SK-N-SH (cell line): ENCODE measurements at regions not wholly inside any gene's neighbourhood (a gene's known extent, or its start where the extent isn't known, plus 50 kb on each side); places are given as distances from the start of the nearest gene placed in this dataset.

Source experiments
- CTCF ChIA-PET: fragments of 300-600, 350-600 bp; formaldehyde crosslinking; extraction: SDS; loops from one replicate; lab custom pipeline; 2021; lab: Yijun Ruan, JAX
- POLR2A ChIA-PET: fragments of 350-600 bp; sonication (Branson Sonifier 250); formaldehyde crosslinking; extraction: SDS; loops from one replicate; lab custom pipeline; 2020; ENCODE audit warnings: antibody characterized with exemption, inconsistent platforms; lab: Yijun Ruan, JAX
- DNase-seq: peaks from one replicate; pipeline ENCODE4 v3.0.0; 2012
- H2AFZ ChIP-seq: fragments of 200-600 bp; sonication (generic); 2 replicates; pipeline ENCODE4 v1.8.1; 2016; ENCODE audit warnings: antibody characterized with exemption, mild to moderate bottlenecking, low read depth
- H3F3A ChIP-seq: fragments of 200-600 bp; sonication (generic); replicated peaks from 2 replicates; pipeline ENCODE3; 2016; ENCODE audit warnings: antibody characterized with exemption, mild to moderate bottlenecking; ENCODE audit not compliant: insufficient read depth
- H3K27ac ChIP-seq, 2 experiments: fragments of 200-500 bp in 1 of 2; fragments of 200-600 bp in 1 of 2; sonication (Bioruptor generic) in 1 of 2; sonication (generic), shearing (Covaris generic) in 1 of 2; 2 replicates each; pipeline versions ENCODE4 v1.5.1 to v1.6.1; 2014 to 2016; ENCODE audit warnings: low read depth in 2 of 2, inconsistent platforms in 1 of 2, low read length in 1 of 2, mild to moderate bottlenecking in 1 of 2, mixed read lengths in 1 of 2
- H3K27me3 ChIP-seq: fragments of 200-600 bp; sonication (generic), shearing (Covaris generic); 2 replicates; pipeline ENCODE4 v1.6.1; 2016; ENCODE audit warnings: mixed run types; ENCODE audit not compliant: insufficient read depth
- H3K36me3 ChIP-seq, 2 experiments: fragments of 200-500 bp in 1 of 2; fragments of 200-600 bp in 1 of 2; sonication (Bioruptor generic) in 1 of 2; sonication (generic) in 1 of 2; replicated peaks in 1 of 2; 2 replicates each; pipeline versions ENCODE3 to v1.5.1; 2014 to 2016; ENCODE audit warnings: low read length in 1 of 2, mild to moderate bottlenecking in 1 of 2; ENCODE audit not compliant: insufficient read depth in 2 of 2, control insufficient read depth in 1 of 2
- H3K4me1 ChIP-seq, 2 experiments: fragments of 200-500 bp in 1 of 2; fragments of 200-600 bp in 1 of 2; sonication (Bioruptor generic) in 1 of 2; sonication (generic), shearing (Covaris generic) in 1 of 2; 2 replicates each; pipeline versions ENCODE4 v1.5.1 to v1.6.1; 2014 to 2016; ENCODE audit warnings: low read depth in 1 of 2, low read length in 1 of 2, mixed run types in 1 of 2; ENCODE audit not compliant: insufficient read depth in 2 of 2, control insufficient read depth in 1 of 2
- H3K4me2 ChIP-seq: fragments of 200-600 bp; sonication (generic), shearing (Covaris generic); 2 replicates; pipeline ENCODE4 v1.6.1; 2017; ENCODE audit warnings: mixed run types
- H3K4me3 ChIP-seq, 2 experiments: fragments of 200-500 bp in 1 of 2; fragments of 200-600 bp in 1 of 2; sonication (Bioruptor generic) in 1 of 2; sonication (generic), shearing (Covaris generic) in 1 of 2; 2 replicates each; pipeline versions ENCODE4 v1.5.1 to v1.8.1; 2014 to 2016; ENCODE audit warnings: low read depth in 2 of 2, inconsistent platforms in 1 of 2, low read length in 1 of 2, mild to moderate bottlenecking in 1 of 2, mixed read lengths in 1 of 2, moderate library complexity in 1 of 2
- H3K79me2 ChIP-seq: fragments of 200-600 bp; sonication (generic); 2 replicates; pipeline ENCODE4 v1.8.1; 2017; ENCODE audit warnings: mild to moderate bottlenecking; ENCODE audit not compliant: insufficient read depth
- H3K9ac ChIP-seq: fragments of 200-600 bp; sonication (generic); 2 replicates; pipeline ENCODE4 v1.6.1; 2017; ENCODE audit warnings: mixed run types
- H3K9me2 ChIP-seq: fragments of 200-600 bp; sonication (generic); 2 replicates; pipeline ENCODE4 v1.6.1; 2017; ENCODE audit warnings: mixed run types
- H3K9me3 ChIP-seq: fragments of 200-600 bp; sonication (generic); 2 replicates; pipeline ENCODE4 v1.6.1; 2017; ENCODE audit warnings: mixed run types, mild to moderate bottlenecking, moderate library complexity
- H4K20me1 ChIP-seq: fragments of 200-600 bp; sonication (generic); 2 replicates; pipeline ENCODE4 v1.6.1; 2017; ENCODE audit warnings: mild to moderate bottlenecking, mixed run types; ENCODE audit not compliant: insufficient read depth
- ELF1 ChIP-seq: IDR thresholded peaks from 2 replicates; pipeline ENCODE4 v1.4.0; 2012
- GABPA ChIP-seq: IDR thresholded peaks from 2 replicates; pipeline ENCODE4 v1.4.0; 2012; ENCODE audit warnings: low read depth, mild to moderate bottlenecking
- JUND ChIP-seq: IDR thresholded peaks from 2 replicates; pipeline ENCODE4 v1.4.0; 2012
- NRF1 ChIP-seq: IDR thresholded peaks from 2 replicates; pipeline ENCODE4 v1.6.1; 2012; ENCODE audit warnings: low read depth, mild to moderate bottlenecking, low read length
- ZBTB33 ChIP-seq: IDR thresholded peaks from 2 replicates; pipeline ENCODE4 v1.4.0; 2012; ENCODE audit warnings: low read depth, borderline replicate concordance
- TF ChIP-seq, protein P1 (sequence below): fragments of 200-600 bp; sonication (generic); IDR thresholded peaks from 2 replicates; pipeline ENCODE4 v1.6.1; 2017; ENCODE audit warnings: antibody characterized with exemption, mild to moderate bottlenecking, moderate library complexity
- TF ChIP-seq, protein P2 (sequence below): IDR thresholded peaks from 2 replicates; pipeline ENCODE4 v1.6.1; 2012; ENCODE audit warnings: mild to moderate bottlenecking, low read depth, low read length, moderate library complexity

GRCh38 chr7:18308938-18309337 lies 186.6 kb upstream of the HDAC9 start (continued):
- TF ChIP-seq ZBTB33 (no peak), JUND (no peak)
- TF ChIP-seq, protein P1, sequence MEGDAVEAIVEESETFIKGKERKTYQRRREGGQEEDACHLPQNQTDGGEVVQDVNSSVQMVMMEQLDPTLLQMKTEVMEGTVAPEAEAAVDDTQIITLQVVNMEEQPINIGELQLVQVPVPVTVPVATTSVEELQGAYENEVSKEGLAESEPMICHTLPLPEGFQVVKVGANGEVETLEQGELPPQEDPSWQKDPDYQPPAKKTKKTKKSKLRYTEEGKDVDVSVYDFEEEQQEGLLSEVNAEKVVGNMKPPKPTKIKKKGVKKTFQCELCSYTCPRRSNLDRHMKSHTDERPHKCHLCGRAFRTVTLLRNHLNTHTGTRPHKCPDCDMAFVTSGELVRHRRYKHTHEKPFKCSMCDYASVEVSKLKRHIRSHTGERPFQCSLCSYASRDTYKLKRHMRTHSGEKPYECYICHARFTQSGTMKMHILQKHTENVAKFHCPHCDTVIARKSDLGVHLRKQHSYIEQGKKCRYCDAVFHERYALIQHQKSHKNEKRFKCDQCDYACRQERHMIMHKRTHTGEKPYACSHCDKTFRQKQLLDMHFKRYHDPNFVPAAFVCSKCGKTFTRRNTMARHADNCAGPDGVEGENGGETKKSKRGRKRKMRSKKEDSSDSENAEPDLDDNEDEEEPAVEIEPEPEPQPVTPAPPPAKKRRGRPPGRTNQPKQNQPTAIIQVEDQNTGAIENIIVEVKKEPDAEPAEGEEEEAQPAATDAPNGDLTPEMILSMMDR = no peak

GRCh38 chr7:18312482-18312881 lies 183.1 kb upstream of the HDAC9 start:
- no peaks in the 10 kb centered on the region for H4K20me1 ChIP-seq
- no peaks in the 10 kb centered on the region; a peak in 1 of 4 replicates for H3K4me1 ChIP-seq
- no peaks in the 10 kb centered on the region for H3K9me2 ChIP-seq
- no peak overlapping the region for H3K27ac ChIP-seq
- TF ChIP-seq NRF1 = no peak
- no peak for TF ChIP-seq ELF1
- TF ChIP-seq, all 33 proteins: peak for 0
- DNase-seq = no peak
- POLR2A ChIA-PET = no interaction called here
- Histone ChIP-seq H3F3A (no peaks in the 10 kb centered on the region), H3K9me3 (no peaks in the 10 kb centered on the region), H3K9ac (no peak overlapping the region), H3K4me3 (no peak overlapping the region), H2AFZ (no peak overlapping the region), H3K79me2 (no peaks in the 10 kb centered on the region), H3K4me2 (no peak overlapping the region), H3K36me3 (no peaks in the 10 kb centered on the region), H3K27me3 (peaks cover 23% of the 10 kb centered on the region)
- CTCF ChIA-PET = interaction anchor here (1.0 to 1.4 kb wide), 5 partner anchors 10 to 543 kb away, joined by 3 to 5 read pairs (median 4); no protein-coding TSS in a partner anchor

DNA sequence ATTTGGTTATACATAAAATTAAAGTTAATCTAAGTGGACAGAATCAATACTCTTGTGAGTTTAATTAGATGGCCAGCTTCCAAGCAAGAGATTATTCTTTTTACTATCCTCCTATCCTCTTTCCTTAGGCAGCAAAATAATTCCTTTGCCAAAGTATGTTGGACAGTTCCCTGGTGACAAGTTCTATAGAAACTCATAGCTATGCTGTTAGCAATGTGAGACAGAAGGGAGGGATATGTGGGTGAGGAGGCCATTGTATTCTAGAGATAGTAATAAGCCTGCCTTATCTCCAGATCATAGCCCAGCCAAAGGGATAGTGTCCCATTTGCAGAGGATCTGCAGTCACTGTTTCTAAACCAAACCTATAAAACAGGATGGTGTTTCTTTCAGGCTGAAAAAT lies 181.6 kb upstream of the HDAC9 start:
- no peak overlapping the region for H3K4me3 ChIP-seq
- CTCF ChIA-PET = interaction anchor here (1.3 kb wide), 1 partner anchor 544 kb away, joined by 5 read pairs; no protein-coding TSS in a partner anchor
- POLR2A ChIA-PET = no interaction called here

More for the DNA sequence above, 181.6 kb upstream of the HDAC9 start:
- H3K27me3 ChIP-seq = peaks cover 22% of the 10 kb centered on the region
- H3K27ac ChIP-seq = no peak overlapping the region
- no peak overlapping the region for H3K4me2 ChIP-seq
- no peak overlapping the region for H3K9ac ChIP-seq
- no peaks in the 10 kb centered on the region for H3F3A ChIP-seq
- DNase-seq = no peak
- no peak overlapping the region for H2AFZ ChIP-seq
- H3K9me3 ChIP-seq = no peaks in the 10 kb centered on the region
- no peaks in the 10 kb centered on the region for H3K79me2 ChIP-seq
- no peaks in the 10 kb centered on the region for H4K20me1 ChIP-seq
- no peaks in the 10 kb centered on the region; a peak in 1 of 4 replicates for H3K4me1 ChIP-seq
- H3K36me3 ChIP-seq = no peaks in the 10 kb centered on the region
- no peaks in the 10 kb centered on the region for H3K9me2 ChIP-seq
- no peak for TF ChIP-seq GABPA
- TF ChIP-seq, protein P2, sequence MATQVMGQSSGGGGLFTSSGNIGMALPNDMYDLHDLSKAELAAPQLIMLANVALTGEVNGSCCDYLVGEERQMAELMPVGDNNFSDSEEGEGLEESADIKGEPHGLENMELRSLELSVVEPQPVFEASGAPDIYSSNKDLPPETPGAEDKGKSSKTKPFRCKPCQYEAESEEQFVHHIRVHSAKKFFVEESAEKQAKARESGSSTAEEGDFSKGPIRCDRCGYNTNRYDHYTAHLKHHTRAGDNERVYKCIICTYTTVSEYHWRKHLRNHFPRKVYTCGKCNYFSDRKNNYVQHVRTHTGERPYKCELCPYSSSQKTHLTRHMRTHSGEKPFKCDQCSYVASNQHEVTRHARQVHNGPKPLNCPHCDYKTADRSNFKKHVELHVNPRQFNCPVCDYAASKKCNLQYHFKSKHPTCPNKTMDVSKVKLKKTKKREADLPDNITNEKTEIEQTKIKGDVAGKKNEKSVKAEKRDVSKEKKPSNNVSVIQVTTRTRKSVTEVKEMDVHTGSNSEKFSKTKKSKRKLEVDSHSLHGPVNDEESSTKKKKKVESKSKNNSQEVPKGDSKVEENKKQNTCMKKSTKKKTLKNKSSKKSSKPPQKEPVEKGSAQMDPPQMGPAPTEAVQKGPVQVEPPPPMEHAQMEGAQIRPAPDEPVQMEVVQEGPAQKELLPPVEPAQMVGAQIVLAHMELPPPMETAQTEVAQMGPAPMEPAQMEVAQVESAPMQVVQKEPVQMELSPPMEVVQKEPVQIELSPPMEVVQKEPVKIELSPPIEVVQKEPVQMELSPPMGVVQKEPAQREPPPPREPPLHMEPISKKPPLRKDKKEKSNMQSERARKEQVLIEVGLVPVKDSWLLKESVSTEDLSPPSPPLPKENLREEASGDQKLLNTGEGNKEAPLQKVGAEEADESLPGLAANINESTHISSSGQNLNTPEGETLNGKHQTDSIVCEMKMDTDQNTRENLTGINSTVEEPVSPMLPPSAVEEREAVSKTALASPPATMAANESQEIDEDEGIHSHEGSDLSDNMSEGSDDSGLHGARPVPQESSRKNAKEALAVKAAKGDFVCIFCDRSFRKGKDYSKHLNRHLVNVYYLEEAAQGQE = peak; percentile 67; the same call in 1 of the 2 replicates
